ENCODE measurements at regions not wholly inside any gene's neighbourhood (a gene's known extent, or its start where the extent isn't known, plus 50 kb on each side); places are given as distances from the start of the nearest gene placed in this dataset.

- no peak for DNase-seq (ENCODE audit: low read depth in 1 of 2, low spot score in 2 of 2)
- H3K27ac ChIP-seq, result no peak overlapping the region
- no peaks in the 10 kb centered on the region for H3K27me3 ChIP-seq (replicated peaks)
- no peak overlapping the region for H3K4me3 ChIP-seq
- H3K9me3 ChIP-seq (replicated peaks), result no peaks in the 10 kb centered on the region
- H3K4me1 ChIP-seq (replicated peaks), result no peaks in the 10 kb centered on the region
- no peaks in the 10 kb centered on the region for H3K36me3 ChIP-seq
Measured at GRCh38 chr7:33661430-33662160, 243.7 kb upstream of the BMPER start.

GRCh38 chr7:33666531-33666930 is 238.8 kb upstream of the BMPER start:
- H3K9me3 ChIP-seq (replicated peaks), result no peaks in the 10 kb centered on the region
- H3K4me3 ChIP-seq, result no peak overlapping the region
- no peaks in the 10 kb centered on the region for H3K36me3 ChIP-seq
- H3K27ac ChIP-seq, result no peak overlapping the region
- H3K4me1 ChIP-seq (replicated peaks), result peaks cover 31% of the 10 kb centered on the region
- no peaks in the 10 kb centered on the region for H3K27me3 ChIP-seq (replicated peaks)
- DNase-seq (ENCODE audit: low read depth in 1 of 2, low spot score in 2 of 2), result no peak

- Histone ChIP-seq H3K4me1 (replicated peaks) (peaks cover 35% of the 10 kb centered on the region), H3K27ac (no peak overlapping the region), H3K36me3 (no peaks in the 10 kb centered on the region), H3K9me3 (replicated peaks) (no peaks in the 10 kb centered on the region), H3K4me3 (no peak overlapping the region), H3K27me3 (replicated peaks) (no peaks in the 10 kb centered on the region)
- no peak for DNase-seq (ENCODE audit: low read depth in 1 of 2, low spot score in 2 of 2)
Measured at GRCh38 chr7:33667196-33667595, 238.1 kb upstream of the BMPER start.

- no peaks in the 10 kb centered on the region for H3K36me3 ChIP-seq
- H3K9me3 ChIP-seq (replicated peaks), result no peaks in the 10 kb centered on the region
- peak in 1 of 2 experiments; percentile 84 for DNase-seq (ENCODE audit: low read depth in 1 of 2, low spot score in 2 of 2)
- H3K27me3 ChIP-seq (replicated peaks), result no peaks in the 10 kb centered on the region
- H3K4me1 ChIP-seq (replicated peaks), result peaks cover 35% of the 10 kb centered on the region
- no peak overlapping the region for H3K4me3 ChIP-seq
- peak overlapping the region; percentile 81 for H3K27ac ChIP-seq
Measured at GRCh38 chr7:33669251-33669670, 236.1 kb upstream of the BMPER start.

GRCh38 chr7:33671531-33672262 is 233.6 kb upstream of the BMPER start:
- Histone ChIP-seq H3K4me3 (no peak overlapping the region), H3K9me3 (replicated peaks) (no peaks in the 10 kb centered on the region), H3K27ac (peak overlapping the region; percentile 23; the same call in 1 of the 2 replicates), H3K36me3 (no peaks in the 10 kb centered on the region), H3K4me1 (replicated peaks) (peaks cover 35% of the 10 kb centered on the region), H3K27me3 (replicated peaks) (no peaks in the 10 kb centered on the region)
- DNase-seq (ENCODE audit: low read depth in 1 of 2, low spot score in 2 of 2), result peak in 1 of 2 experiments; percentile 22

GRCh38 chr7:33673029-33673700 is 232.2 kb upstream of the BMPER start:
- H3K27me3 ChIP-seq (replicated peaks), result no peaks in the 10 kb centered on the region
- H3K4me1 ChIP-seq (replicated peaks), result peaks cover 33% of the 10 kb centered on the region
- H3K9me3 ChIP-seq (replicated peaks), result no peaks in the 10 kb centered on the region
- H3K36me3 ChIP-seq, result no peaks in the 10 kb centered on the region
- no peak overlapping the region for H3K27ac ChIP-seq
- no peak for DNase-seq (ENCODE audit: low read depth in 1 of 2, low spot score in 2 of 2)
- H3K4me3 ChIP-seq, result no peak overlapping the region

- DNase-seq (ENCODE audit: low read depth in 1 of 2, low spot score in 2 of 2), result no peak
- no peaks in the 10 kb centered on the region for H3K36me3 ChIP-seq
- H3K4me3 ChIP-seq, result no peak overlapping the region
- H3K27ac ChIP-seq, result no peak overlapping the region
- H3K9me3 ChIP-seq (replicated peaks), result no peaks in the 10 kb centered on the region
- peaks cover 18% of the 10 kb centered on the region for H3K4me1 ChIP-seq (replicated peaks)
- H3K27me3 ChIP-seq (replicated peaks), result no peaks in the 10 kb centered on the region
Measured at GRCh38 chr7:33674804-33675411, 230.4 kb upstream of the BMPER start.

- Histone ChIP-seq H3K4me1 (replicated peaks) (no peaks in the 10 kb centered on the region), H3K27me3 (replicated peaks) (no peaks in the 10 kb centered on the region), H3K27ac (no peak overlapping the region), H3K36me3 (no peaks in the 10 kb centered on the region), H3K4me3 (no peak overlapping the region), H3K9me3 (replicated peaks) (no peaks in the 10 kb centered on the region)
- peak in 1 of 2 experiments; percentile 9 for DNase-seq (ENCODE audit: low read depth in 1 of 2, low spot score in 2 of 2)
Measured at GRCh38 chr7:33677556-33677955, 227.8 kb upstream of the BMPER start.

- no peak overlapping the region for H3K4me3 ChIP-seq
- no peaks in the 10 kb centered on the region for H3K36me3 ChIP-seq
- no peak overlapping the region for H3K27ac ChIP-seq
- H3K27me3 ChIP-seq (replicated peaks), result no peaks in the 10 kb centered on the region
- no peak for DNase-seq (ENCODE audit: low read depth in 1 of 2, low spot score in 2 of 2)
- H3K9me3 ChIP-seq (replicated peaks), result no peaks in the 10 kb centered on the region
- H3K4me1 ChIP-seq (replicated peaks), result no peaks in the 10 kb centered on the region
Measured at GRCh38 chr7:33678569-33679335, 226.6 kb upstream of the BMPER start.

GRCh38 chr7:33680682-33681081 is 224.7 kb upstream of the BMPER start:
- no peak overlapping the region for H3K27ac ChIP-seq
- H3K36me3 ChIP-seq, result no peaks in the 10 kb centered on the region
- no peaks in the 10 kb centered on the region for H3K4me1 ChIP-seq (replicated peaks)
- DNase-seq (ENCODE audit: low read depth in 1 of 2, low spot score in 2 of 2), result no peak
- no peak overlapping the region for H3K4me3 ChIP-seq
- no peaks in the 10 kb centered on the region for H3K9me3 ChIP-seq (replicated peaks)
- H3K27me3 ChIP-seq (replicated peaks), result no peaks in the 10 kb centered on the region

GRCh38 chr7:33685503-33685902 is 219.8 kb upstream of the BMPER start:
- H3K27ac ChIP-seq, result no peak overlapping the region
- no peaks in the 10 kb centered on the region for H3K27me3 ChIP-seq (replicated peaks)
- H3K4me1 ChIP-seq (replicated peaks), result no peaks in the 10 kb centered on the region
- no peak overlapping the region for H3K4me3 ChIP-seq
- no peak for DNase-seq (ENCODE audit: low read depth in 1 of 2, low spot score in 2 of 2)
- no peaks in the 10 kb centered on the region for H3K36me3 ChIP-seq
- H3K9me3 ChIP-seq (replicated peaks), result no peaks in the 10 kb centered on the region

GRCh38 chr7:33685981-33686683 is 219.2 kb upstream of the BMPER start:
- Histone ChIP-seq H3K4me3 (no peak overlapping the region), H3K27me3 (replicated peaks) (no peaks in the 10 kb centered on the region), H3K4me1 (replicated peaks) (no peaks in the 10 kb centered on the region), H3K27ac (no peak overlapping the region), H3K36me3 (no peaks in the 10 kb centered on the region), H3K9me3 (replicated peaks) (no peaks in the 10 kb centered on the region)
- DNase-seq (ENCODE audit: low read depth in 1 of 2, low spot score in 2 of 2), result no peak

GRCh38 chr7:33687625-33688024 is 217.7 kb upstream of the BMPER start:
- no peak overlapping the region for H3K27ac ChIP-seq
- no peak overlapping the region for H3K4me3 ChIP-seq
- no peaks in the 10 kb centered on the region for H3K27me3 ChIP-seq (replicated peaks)
- H3K9me3 ChIP-seq (replicated peaks), result no peaks in the 10 kb centered on the region
- no peak for DNase-seq (ENCODE audit: low read depth in 1 of 2, low spot score in 2 of 2)
- peaks cover 1% of the 10 kb centered on the region; the same call in 1 of the 2 replicates for H3K4me1 ChIP-seq (replicated peaks)
- no peaks in the 10 kb centered on the region for H3K36me3 ChIP-seq

Data from SJSA1 (cell line).